ENCODE measurements at regions not wholly inside any gene's neighbourhood (a gene's known extent, or its start where the extent isn't known, plus 50 kb on each side); places are given as distances from the start of the nearest gene placed in this dataset.

DNA sequence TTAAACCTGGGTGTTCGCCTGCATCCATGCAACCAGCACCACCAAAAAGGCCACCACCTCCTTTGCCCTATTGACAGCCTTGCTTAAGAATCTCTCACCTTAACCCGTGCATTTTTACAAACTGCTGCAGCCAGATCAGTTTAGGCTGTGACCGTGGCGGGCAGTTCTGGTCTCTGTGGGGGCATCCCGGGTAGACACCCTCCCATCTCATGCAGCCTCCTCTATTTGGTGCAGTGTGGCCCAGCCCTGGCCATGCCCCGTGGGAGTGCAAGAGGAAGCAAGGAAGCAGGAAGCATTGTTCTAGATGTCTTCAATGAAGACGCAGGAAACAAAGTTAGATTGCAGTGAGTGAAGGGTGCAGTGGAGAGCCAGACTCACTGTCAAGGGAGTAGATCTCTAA lies 108.8 kb upstream of the MVB12B start:
- DNase-seq (ENCODE audit: low spot score) = peak; percentile 14

DNA sequence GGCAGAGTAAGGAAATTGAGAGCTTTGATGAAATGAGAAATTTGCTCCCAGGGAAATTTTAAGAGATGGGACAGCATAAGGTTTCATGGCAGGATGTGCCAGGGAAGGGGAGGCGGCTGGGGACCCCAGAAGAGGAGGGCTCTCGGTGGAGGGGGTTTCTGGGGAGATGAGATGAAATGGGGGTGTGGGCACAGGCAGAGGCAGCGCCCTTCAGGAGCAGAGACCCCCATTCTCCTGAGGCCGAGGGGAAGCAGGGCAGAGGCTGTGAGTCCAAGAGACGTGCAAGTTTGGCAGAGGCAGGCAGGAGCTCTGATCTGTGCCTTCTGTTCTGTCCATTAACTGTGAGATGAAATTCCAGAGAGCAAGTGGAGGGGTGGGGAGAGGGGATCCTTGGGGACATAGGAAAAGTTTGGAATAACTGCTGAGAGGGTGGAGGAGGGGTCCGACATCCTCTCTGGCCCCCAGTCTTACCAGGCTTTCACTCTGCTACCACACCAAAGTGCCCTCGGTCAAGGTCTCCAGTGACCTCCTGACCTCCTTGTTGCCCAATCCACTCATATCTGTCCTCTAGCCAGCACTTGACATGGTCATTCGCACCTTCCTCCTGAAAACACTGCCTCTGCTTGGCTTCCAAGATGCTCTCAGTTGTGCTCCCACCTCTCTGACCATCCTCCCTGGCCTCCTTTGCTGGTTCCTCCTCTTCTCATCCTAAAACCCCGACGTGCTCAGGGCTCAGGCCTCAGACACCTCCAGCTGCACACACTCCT lies 108.1 kb upstream of the MVB12B start:
- Histone ChIP-seq H3K9me3 (ENCODE audit: control insufficient read depth in 4 of 4, low read length in 3 of 4) (peaks cover 0 to 8% (median 3%) of the 10 kb centered on the region in 4 donors), H3K4me3 (ENCODE audit: low read depth in 1 of 3, low read length in 3 of 3) (no peak overlapping the region), H3K9ac (ENCODE audit: low read depth in 1 of 2, low read length in 2 of 2) (no peak overlapping the region), H3K4me1 (ENCODE audit: control insufficient read depth in 4 of 4, insufficient read depth in 4 of 4, low read length in 3 of 4) (peaks cover 0 to 2% (median 0%) of the 10 kb centered on the region in 4 donors), H3K27me3 (ENCODE audit: control insufficient read depth in 4 of 4, insufficient read depth in 4 of 4, low read length in 3 of 4) (peaks cover 0 to 11% (median 4%) of the 10 kb centered on the region in 4 donors), H3K36me3 (ENCODE audit: control insufficient read depth in 4 of 4, insufficient read depth in 3 of 4, low read depth in 1 of 4, low read length in 3 of 4) (no peaks in the 10 kb centered on the region), H3K27ac (ENCODE audit: low read depth in 1 of 2, low read length in 2 of 2) (no peak overlapping the region)
- peak; percentile 33 for DNase-seq (ENCODE audit: low spot score)
- TF ChIP-seq RXRA (IDR thresholded peaks at IDR 0.05) = peak in 1 of 2 donors; percentile 6
- TF ChIP-seq HNF4A (conservative IDR thresholded peaks at IDR 0.05) = peak; percentile 9 to 37
- TF ChIP-seq FOXA2 (IDR thresholded peaks at IDR 0.05) = no peak
- TF ChIP-seq NR2F2 (IDR thresholded peaks at IDR 0.05) = peak; percentile 74
- 76% methylated on average over 10 of the region's 10 CpGs for WGBS

More for the DNA sequence above, 108.8 kb upstream of the MVB12B start:
- H3K9ac ChIP-seq (ENCODE audit: low read depth in 1 of 2, low read length in 2 of 2) = no peak overlapping the region
- WGBS = 80% methylated on average over 7 of the region's 7 CpGs
- H3K9me3 ChIP-seq (ENCODE audit: control insufficient read depth in 4 of 4, low read length in 3 of 4) = peaks cover 4 to 15% (median 7%) of the 10 kb centered on the region in 4 donors
- peaks cover 0 to 2% (median 0%) of the 10 kb centered on the region in 4 donors for H3K4me1 ChIP-seq (ENCODE audit: control insufficient read depth in 4 of 4, insufficient read depth in 4 of 4, low read length in 3 of 4)
- no peaks in the 10 kb centered on the region for H3K36me3 ChIP-seq (ENCODE audit: control insufficient read depth in 4 of 4, insufficient read depth in 3 of 4, low read depth in 1 of 4, low read length in 3 of 4)
- H3K4me3 ChIP-seq (ENCODE audit: low read depth in 1 of 3, low read length in 3 of 3) = no peak overlapping the region
- peaks cover 0 to 11% (median 4%) of the 10 kb centered on the region in 4 donors for H3K27me3 ChIP-seq (ENCODE audit: control insufficient read depth in 4 of 4, insufficient read depth in 4 of 4, low read length in 3 of 4)
- H3K27ac ChIP-seq (ENCODE audit: low read depth in 1 of 2, low read length in 2 of 2) = no peak overlapping the region
- no peak for TF ChIP-seq FOXA2 (IDR thresholded peaks at IDR 0.05)
- TF ChIP-seq, protein P1, sequence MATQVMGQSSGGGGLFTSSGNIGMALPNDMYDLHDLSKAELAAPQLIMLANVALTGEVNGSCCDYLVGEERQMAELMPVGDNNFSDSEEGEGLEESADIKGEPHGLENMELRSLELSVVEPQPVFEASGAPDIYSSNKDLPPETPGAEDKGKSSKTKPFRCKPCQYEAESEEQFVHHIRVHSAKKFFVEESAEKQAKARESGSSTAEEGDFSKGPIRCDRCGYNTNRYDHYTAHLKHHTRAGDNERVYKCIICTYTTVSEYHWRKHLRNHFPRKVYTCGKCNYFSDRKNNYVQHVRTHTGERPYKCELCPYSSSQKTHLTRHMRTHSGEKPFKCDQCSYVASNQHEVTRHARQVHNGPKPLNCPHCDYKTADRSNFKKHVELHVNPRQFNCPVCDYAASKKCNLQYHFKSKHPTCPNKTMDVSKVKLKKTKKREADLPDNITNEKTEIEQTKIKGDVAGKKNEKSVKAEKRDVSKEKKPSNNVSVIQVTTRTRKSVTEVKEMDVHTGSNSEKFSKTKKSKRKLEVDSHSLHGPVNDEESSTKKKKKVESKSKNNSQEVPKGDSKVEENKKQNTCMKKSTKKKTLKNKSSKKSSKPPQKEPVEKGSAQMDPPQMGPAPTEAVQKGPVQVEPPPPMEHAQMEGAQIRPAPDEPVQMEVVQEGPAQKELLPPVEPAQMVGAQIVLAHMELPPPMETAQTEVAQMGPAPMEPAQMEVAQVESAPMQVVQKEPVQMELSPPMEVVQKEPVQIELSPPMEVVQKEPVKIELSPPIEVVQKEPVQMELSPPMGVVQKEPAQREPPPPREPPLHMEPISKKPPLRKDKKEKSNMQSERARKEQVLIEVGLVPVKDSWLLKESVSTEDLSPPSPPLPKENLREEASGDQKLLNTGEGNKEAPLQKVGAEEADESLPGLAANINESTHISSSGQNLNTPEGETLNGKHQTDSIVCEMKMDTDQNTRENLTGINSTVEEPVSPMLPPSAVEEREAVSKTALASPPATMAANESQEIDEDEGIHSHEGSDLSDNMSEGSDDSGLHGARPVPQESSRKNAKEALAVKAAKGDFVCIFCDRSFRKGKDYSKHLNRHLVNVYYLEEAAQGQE (IDR thresholded peaks at IDR 0.05) = no peak
- no peak for TF ChIP-seq SP1 (IDR thresholded peaks at IDR 0.05)
- TF ChIP-seq, protein P2, sequence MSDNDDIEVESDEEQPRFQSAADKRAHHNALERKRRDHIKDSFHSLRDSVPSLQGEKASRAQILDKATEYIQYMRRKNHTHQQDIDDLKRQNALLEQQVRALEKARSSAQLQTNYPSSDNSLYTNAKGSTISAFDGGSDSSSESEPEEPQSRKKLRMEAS (IDR thresholded peaks at IDR 0.05) = no peak
- TF ChIP-seq HNF4A (conservative IDR thresholded peaks at IDR 0.05) = no peak
- no peak for TF ChIP-seq TAF1 (conservative IDR thresholded peaks at IDR 0.05)
- TF ChIP-seq GABPA (IDR thresholded peaks at IDR 0.05 in 1 of 2, conservative IDR thresholded peaks at IDR 0.05 in 1 of 2) = no peak
- no peak for TF ChIP-seq NR2F2 (IDR thresholded peaks at IDR 0.05)
- TF ChIP-seq HNF4G (IDR thresholded peaks at IDR 0.05) = no peak
- TF ChIP-seq, protein P3, sequence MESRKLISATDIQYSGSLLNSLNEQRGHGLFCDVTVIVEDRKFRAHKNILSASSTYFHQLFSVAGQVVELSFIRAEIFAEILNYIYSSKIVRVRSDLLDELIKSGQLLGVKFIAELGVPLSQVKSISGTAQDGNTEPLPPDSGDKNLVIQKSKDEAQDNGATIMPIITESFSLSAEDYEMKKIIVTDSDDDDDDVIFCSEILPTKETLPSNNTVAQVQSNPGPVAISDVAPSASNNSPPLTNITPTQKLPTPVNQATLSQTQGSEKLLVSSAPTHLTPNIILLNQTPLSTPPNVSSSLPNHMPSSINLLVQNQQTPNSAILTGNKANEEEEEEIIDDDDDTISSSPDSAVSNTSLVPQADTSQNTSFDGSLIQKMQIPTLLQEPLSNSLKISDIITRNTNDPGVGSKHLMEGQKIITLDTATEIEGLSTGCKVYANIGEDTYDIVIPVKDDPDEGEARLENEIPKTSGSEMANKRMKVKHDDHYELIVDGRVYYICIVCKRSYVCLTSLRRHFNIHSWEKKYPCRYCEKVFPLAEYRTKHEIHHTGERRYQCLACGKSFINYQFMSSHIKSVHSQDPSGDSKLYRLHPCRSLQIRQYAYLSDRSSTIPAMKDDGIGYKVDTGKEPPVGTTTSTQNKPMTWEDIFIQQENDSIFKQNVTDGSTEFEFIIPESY (IDR thresholded peaks at IDR 0.05) = no peak
- TF ChIP-seq YY1 (IDR thresholded peaks at IDR 0.05) = no peak
- no peak for TF ChIP-seq EGR1 (IDR thresholded peaks at IDR 0.05; ENCODE audit: low read depth in 2 of 2)
- TF ChIP-seq RAD21 (IDR thresholded peaks at IDR 0.05) = no peak
- TF ChIP-seq JUND (IDR thresholded peaks at IDR 0.05) = no peak
